GM12865 (cell line): ENCODE measurements at regions not wholly inside any gene's neighbourhood (a gene's known extent, or its start where the extent isn't known, plus 50 kb on each side); places are given as distances from the start of the nearest gene placed in this dataset.
"Not testable (repeated sequence)": the region's sequence is repeated elsewhere in the genome, so short reads cannot be mapped to it uniquely, and the experiment has no call there.

Source experiments
- DNase-seq: peaks from one replicate; pipeline ENCODE4 v3.0.0; 2010; ENCODE audit warnings: low read depth
- H3K4me3 ChIP-seq: 2 replicates; pipeline ENCODE4 v1.5.1; 2011; ENCODE audit warnings: mild to moderate bottlenecking, low read depth, low read length, control low read depth
- TF ChIP-seq, protein P1 (sequence below): IDR thresholded peaks from 2 replicates; pipeline ENCODE4 v1.5.1; 2011; ENCODE audit warnings: low read length, control low read depth, low read depth, inconsistent platforms; ENCODE audit not compliant: insufficient read depth; ENCODE audit errors: missing control alignments

DNA sequence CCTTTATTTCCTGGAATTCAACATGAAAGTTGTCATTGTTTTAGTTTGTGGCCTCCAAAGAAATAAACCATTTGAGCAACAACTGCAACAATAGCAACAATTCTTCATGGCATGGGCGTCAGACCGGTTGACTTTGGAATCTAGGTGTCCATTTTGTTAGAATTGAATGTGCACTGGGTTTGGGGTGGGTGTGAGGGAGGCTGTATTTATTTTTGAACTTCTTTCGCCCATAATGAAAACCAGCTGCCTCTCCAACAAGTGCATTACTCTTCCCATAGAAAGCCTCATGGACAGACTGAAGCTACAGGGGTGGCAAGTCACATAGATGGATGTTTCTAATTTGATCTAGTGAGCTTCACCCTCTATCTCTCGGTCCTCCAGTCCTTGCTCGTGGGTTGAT, 85.4 kb downstream of the ADAMTS15 start:
- DNase-seq, result no peak
- no peak overlapping the region for H3K4me3 ChIP-seq
- TF ChIP-seq, protein P1, sequence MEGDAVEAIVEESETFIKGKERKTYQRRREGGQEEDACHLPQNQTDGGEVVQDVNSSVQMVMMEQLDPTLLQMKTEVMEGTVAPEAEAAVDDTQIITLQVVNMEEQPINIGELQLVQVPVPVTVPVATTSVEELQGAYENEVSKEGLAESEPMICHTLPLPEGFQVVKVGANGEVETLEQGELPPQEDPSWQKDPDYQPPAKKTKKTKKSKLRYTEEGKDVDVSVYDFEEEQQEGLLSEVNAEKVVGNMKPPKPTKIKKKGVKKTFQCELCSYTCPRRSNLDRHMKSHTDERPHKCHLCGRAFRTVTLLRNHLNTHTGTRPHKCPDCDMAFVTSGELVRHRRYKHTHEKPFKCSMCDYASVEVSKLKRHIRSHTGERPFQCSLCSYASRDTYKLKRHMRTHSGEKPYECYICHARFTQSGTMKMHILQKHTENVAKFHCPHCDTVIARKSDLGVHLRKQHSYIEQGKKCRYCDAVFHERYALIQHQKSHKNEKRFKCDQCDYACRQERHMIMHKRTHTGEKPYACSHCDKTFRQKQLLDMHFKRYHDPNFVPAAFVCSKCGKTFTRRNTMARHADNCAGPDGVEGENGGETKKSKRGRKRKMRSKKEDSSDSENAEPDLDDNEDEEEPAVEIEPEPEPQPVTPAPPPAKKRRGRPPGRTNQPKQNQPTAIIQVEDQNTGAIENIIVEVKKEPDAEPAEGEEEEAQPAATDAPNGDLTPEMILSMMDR, result no peak

DNA sequence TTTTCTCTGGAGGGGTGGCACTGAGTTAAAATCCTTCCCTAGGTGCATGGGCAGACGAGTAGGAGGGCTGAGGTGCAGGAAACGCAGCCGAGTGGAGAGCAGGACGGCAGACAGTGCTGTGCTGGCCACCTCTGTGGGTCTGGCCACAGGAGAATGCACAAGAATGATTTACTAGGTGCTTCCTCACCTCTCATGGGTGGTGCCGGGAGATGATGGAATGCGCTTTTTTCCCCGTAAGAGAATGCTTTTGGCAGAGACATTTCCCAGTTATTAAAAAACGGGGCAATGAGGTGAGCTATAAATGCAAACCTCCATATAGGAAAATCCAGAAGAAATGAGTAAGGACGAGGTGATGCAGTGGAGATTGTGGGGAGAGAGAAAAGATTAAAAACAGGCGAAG, 86.1 kb downstream of the ADAMTS15 start:
- DNase-seq, result no peak
- TF ChIP-seq, protein P1, result no peak
- H3K4me3 ChIP-seq, result no peak overlapping the region

DNA sequence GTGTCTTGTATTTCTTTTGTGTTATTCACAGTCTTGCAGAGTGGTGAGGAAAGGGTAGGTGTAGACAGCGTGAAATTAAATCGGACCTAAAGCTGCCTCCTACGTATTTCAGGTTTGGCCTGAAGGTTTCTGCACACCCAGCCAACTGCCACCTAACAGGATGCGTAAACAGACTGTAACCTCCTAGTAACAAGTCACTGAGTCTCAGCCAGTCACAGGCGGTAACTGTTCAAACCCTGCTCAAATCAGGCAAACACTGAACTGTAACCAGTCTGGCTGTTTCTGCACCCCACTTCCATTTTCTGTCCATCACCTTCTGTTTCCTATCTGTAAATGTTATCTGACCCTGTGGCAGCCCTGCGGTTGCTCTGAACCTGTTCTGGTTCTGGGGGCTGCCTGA, 87.1 kb downstream of the ADAMTS15 start:
- DNase-seq, result no peak
- H3K4me3 ChIP-seq, result no peak overlapping the region
- TF ChIP-seq, protein P1, result no peak

DNA sequence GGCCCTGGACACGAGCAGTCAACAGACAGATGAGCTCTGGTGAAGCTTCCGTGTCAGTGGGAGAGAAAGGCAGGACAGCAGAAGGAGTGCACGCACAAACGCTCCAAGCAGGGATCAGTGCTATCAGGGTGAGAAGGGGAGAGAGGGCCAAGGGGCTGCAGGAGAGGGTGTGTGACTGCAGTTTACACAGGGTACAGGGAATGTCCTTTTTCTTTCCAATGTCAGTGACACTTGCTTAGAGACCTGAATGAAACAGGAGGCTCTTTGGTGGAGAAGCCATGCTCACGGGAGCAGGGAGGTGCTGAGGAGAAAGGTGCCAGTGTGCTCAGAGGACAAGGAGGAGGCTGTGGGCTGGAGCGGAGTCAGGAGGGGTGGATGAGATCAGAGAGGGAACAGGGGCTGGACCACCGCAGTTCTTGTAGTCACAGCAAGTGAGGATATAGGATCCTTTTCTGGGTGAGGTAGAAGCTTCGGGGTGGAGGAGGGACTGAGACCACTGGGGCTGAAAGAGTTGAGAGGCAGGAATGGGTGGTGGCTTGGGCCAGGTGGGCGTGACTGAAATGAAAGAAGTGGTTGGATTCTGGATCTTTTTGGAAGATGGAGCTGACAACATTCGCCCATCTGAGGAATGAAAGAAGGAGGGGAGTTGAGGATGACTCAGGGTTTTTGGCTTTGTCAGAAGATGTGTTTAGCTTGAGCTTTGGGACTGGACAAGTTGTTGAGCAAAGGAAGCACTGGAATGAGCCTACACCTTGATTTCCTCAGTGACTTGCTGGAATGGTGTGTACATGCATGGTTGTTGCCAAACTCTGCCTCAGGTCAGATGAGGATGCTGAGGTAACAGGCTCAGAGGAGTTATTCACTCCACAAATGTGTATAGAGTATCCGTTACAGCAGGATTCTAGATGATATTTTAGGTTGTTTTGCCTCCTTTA, 87.9 kb downstream of the ADAMTS15 start:
- DNase-seq, result no peak
- no peak overlapping the region for H3K4me3 ChIP-seq
- TF ChIP-seq, protein P1, result no peak

DNA sequence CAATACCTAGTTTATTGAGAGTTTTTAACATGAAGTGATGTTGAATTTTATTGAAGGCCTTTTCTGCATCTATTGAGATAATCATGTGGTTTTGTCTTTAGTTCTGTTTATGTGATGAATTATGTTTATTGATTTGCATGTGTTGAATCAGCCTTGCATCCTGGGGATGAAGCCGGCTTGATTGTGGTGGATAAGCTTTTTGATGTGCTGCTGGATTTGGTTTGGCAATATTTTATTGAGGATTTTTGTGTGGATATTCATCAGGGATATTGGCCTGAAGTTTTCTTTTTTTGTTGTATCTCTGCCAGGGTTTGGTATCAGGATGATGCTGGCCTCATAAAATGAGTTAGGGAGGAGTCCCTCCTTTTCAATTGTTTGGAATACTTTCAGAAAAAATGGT, 91.2 kb downstream of the ADAMTS15 start:
- DNase-seq, H3K4me3 ChIP-seq: not testable (repeated sequence)

DNA sequence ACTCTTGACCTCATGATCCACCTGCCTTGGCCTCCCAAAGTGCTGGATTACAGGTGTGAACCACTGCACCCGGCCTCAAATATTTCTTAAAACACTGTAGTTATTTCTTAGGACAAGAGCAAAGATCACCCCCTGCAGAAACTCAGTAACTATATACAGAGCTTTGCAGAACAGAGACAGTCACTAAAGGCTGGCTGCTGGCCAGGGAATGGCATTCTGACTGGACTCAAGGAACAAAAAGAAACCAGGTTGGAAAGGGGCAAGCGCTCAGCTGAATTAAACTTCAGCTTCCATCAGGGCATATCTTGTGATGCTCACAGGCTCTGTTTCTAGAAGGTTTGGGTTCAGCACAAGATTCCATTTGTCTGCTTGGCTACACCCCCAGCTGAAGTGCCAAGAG, 95.8 kb downstream of the ADAMTS15 start:
- H3K4me3 ChIP-seq, result no peak overlapping the region
- no peak for DNase-seq
- TF ChIP-seq, protein P1, result no peak

DNA sequence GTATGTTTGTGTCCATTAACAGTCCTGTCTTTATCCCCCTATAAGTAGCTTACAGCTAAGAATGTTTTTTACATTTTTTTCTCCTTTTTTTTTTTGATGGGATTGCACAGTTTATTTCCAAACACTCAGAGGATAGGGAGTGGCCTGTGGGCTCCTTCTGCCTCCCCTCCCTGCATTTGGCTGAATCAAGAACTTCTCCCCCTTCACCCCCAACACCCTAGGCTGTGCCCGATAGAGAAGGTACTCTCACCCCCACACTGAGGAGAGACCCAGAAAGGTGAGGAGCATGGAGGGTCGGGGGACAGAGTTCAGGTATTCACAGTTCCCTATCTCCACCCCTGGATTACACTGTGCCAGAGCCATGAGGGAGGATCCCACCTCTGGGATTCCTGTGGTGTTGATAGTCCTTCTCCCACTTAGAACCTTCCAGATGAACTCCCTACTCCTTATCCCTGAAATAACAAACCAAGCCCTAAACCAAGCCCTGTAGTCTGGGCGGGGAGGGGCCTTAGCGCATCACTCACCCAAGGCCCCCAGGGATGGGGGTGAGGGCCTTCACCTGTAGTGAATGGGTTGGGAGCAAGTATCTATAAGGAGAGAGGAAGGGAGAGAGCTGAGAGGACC, 97.1 kb downstream of the ADAMTS15 start:
- TF ChIP-seq, protein P1, result no peak
- DNase-seq, result no peak
- no peak overlapping the region for H3K4me3 ChIP-seq
